SH-SY5Y (cell line): ENCODE measurements at regions not wholly inside any gene's neighbourhood (a gene's known extent, or its start where the extent isn't known, plus 50 kb on each side); places are given as distances from the start of the nearest gene placed in this dataset.

Experiments
- GATA2 ChIP-seq: IDR thresholded peaks from 2 replicates; pipeline ENCODE4 v1.6.1; 2011; ENCODE audit warnings: mild to moderate bottlenecking, low read depth, low read length
- GATA3 ChIP-seq: IDR thresholded peaks from 2 replicates; pipeline ENCODE4 v1.6.1; 2011; ENCODE audit warnings: low read depth, mild to moderate bottlenecking, low read length, moderate library complexity

GRCh38 chr12:28938056-28938455 lies 211.0 kb upstream of the FAR2 start:
- no peak for TF ChIP-seq GATA3
- TF ChIP-seq GATA2, result no peak
